K562 (cell line): ENCODE measurements at regions not wholly inside any gene's neighbourhood (a gene's known extent, or its start where the extent isn't known, plus 50 kb on each side); places are given as distances from the start of the nearest gene placed in this dataset.
A peak's percentile ranks its signal among the peaks of the same experiment; 100 is the strongest.

Experiments
- ARID4B ChIP-seq: sonication (generic); formaldehyde crosslinking; IDR thresholded peaks from 2 replicates; pipeline ENCODE4 v1.8.0; 2022; ENCODE audit warnings: mild to moderate bottlenecking, missing genetic modification reagents
- COPS2 ChIP-seq: fragments of 450-650 bp; conservative IDR thresholded peaks from 2 replicates; pipeline ENCODE4 v1.6.1; 2016; ENCODE audit warnings: mild to moderate bottlenecking, moderate library complexity
- DIDO1 ChIP-seq: fragments of 450-650 bp; IDR thresholded peaks from 2 replicates; pipeline ENCODE4 v1.6.1; 2016; ENCODE audit warnings: low read depth, missing biosample characterization, missing genetic modification characterization
- ETV1 ChIP-seq: fragments of 450-650 bp; conservative IDR thresholded peaks from 2 replicates; pipeline ENCODE4 v1.6.1; 2016; ENCODE audit warnings: missing genetic modification characterization, control low read depth, low read depth, missing compliant biosample characterization
- FOXJ2 ChIP-seq: fragments of 200-800 bp; sonication (Bioruptor generic); IDR thresholded peaks from 2 replicates; pipeline ENCODE4 v1.6.1; 2016; ENCODE audit warnings: missing genetic modification characterization, missing compliant biosample characterization
- GTF2F1 ChIP-seq: IDR thresholded peaks from 2 replicates; pipeline ENCODE4 v1.6.1; 2011; ENCODE audit warnings: low read depth, low read length, improper control_type of control experiment
- IRF9 ChIP-seq: fragments of 450-650 bp; IDR thresholded peaks from 2 replicates; pipeline ENCODE4 v1.6.1; 2016; ENCODE audit warnings: missing biosample characterization, missing genetic modification characterization
- JUND ChIP-seq, 2 experiments: IDR thresholded peaks; 2 replicates in 1 of 2; 3 replicates in 1 of 2; pipeline ENCODE4 v1.6.1; 2011; ENCODE audit warnings: borderline replicate concordance in 2 of 2, low read depth in 2 of 2, low read length in 2 of 2, improper control_type of control experiment in 1 of 2, missing biosample characterization in 1 of 2, missing genetic modification characterization in 1 of 2, missing genetic modification reagents in 1 of 2
- NFATC3 ChIP-seq: fragments of 450-650 bp; IDR thresholded peaks from 2 replicates; pipeline ENCODE4 v1.6.1; 2017; ENCODE audit warnings: mild to moderate bottlenecking
- NR0B1 ChIP-seq: fragments of 450-650 bp; IDR thresholded peaks from one replicate; pipeline ENCODE4 v1.6.1; 2018; ENCODE audit warnings: mild to moderate bottlenecking, moderate library complexity; ENCODE audit not compliant: partially characterized antibody
- TAL1 ChIP-seq: fragments of 450-650 bp; IDR thresholded peaks from 2 replicates; pipeline ENCODE4 v1.6.1; 2016; ENCODE audit warnings: mild to moderate bottlenecking
- ZNF174 ChIP-seq: fragments of 250-450 bp; sonication (Bioruptor Pico); IDR thresholded peaks from 2 replicates; pipeline ENCODE4 v1.4.0; 2020; ENCODE audit warnings: mild to moderate bottlenecking
- ZNF589 ChIP-seq: fragments of 200-800 bp; sonication (Bioruptor generic); IDR thresholded peaks from 2 replicates; pipeline ENCODE4 v1.6.1; 2016; ENCODE audit warnings: low read depth, missing genetic modification characterization, missing compliant biosample characterization
- ZNF695 ChIP-seq: fragments of 450-650 bp; formaldehyde crosslinking; IDR thresholded peaks from 2 replicates; pipeline ENCODE4 v1.4.0; 2020; ENCODE audit warnings: mild to moderate bottlenecking, moderate library complexity
- TF ChIP-seq, protein P1 (sequence below): fragments of 450-650 bp; IDR thresholded peaks from 2 replicates; pipeline ENCODE4 v1.6.1; 2017; ENCODE audit warnings: antibody characterized with exemption
- TF ChIP-seq, protein P2 (sequence below): fragments of 250-450 bp; sonication (Bioruptor Pico); IDR thresholded peaks from 2 replicates; pipeline ENCODE4 v1.5.0; 2022; ENCODE audit warnings: mild to moderate bottlenecking

- TF ChIP-seq ARID4B (CRISPR knock-in tag), result no peak
- peak; percentile 99 for TF ChIP-seq IRF9 (tag)
- no peak for TF ChIP-seq ZNF174 (CRISPR knock-in tag)
- 0 out of 2 replicates have a peak, but pooled peaks have one; percentile 19 for TF ChIP-seq ETV1 (tag)
- no peak for TF ChIP-seq COPS2
- TF ChIP-seq NFATC3, result no peak
- no peak for TF ChIP-seq ZNF695 (CRISPR knock-in tag)
- no peak for TF ChIP-seq NR0B1
- TF ChIP-seq FOXJ2 (tag), result no peak
- peak; percentile 92 for TF ChIP-seq JUND (IDR thresholded peaks at IDR 0.05; ENCODE audit: borderline replicate concordance, low read depth, low read length)
- peak; percentile 68; the same call in 1 of the 3 replicates for TF ChIP-seq JUND (tag; IDR thresholded peaks at IDR 0.05; ENCODE audit: borderline replicate concordance, low read depth, low read length)
- TF ChIP-seq, protein P1, sequence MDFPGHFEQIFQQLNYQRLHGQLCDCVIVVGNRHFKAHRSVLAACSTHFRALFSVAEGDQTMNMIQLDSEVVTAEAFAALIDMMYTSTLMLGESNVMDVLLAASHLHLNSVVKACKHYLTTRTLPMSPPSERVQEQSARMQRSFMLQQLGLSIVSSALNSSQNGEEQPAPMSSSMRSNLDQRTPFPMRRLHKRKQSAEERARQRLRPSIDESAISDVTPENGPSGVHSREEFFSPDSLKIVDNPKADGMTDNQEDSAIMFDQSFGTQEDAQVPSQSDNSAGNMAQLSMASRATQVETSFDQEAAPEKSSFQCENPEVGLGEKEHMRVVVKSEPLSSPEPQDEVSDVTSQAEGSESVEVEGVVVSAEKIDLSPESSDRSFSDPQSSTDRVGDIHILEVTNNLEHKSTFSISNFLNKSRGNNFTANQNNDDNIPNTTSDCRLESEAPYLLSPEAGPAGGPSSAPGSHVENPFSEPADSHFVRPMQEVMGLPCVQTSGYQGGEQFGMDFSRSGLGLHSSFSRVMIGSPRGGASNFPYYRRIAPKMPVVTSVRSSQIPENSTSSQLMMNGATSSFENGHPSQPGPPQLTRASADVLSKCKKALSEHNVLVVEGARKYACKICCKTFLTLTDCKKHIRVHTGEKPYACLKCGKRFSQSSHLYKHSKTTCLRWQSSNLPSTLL, result no peak
- TF ChIP-seq TAL1, result peak; percentile 13; the same call in 1 of the 2 replicates
- TF ChIP-seq DIDO1 (tag), result peak; percentile 67
- peak; percentile 19; the same call in 1 of the 2 replicates for TF ChIP-seq ZNF589 (CRISPR knock-in tag)
- no peak for TF ChIP-seq GTF2F1
- TF ChIP-seq, protein P2, sequence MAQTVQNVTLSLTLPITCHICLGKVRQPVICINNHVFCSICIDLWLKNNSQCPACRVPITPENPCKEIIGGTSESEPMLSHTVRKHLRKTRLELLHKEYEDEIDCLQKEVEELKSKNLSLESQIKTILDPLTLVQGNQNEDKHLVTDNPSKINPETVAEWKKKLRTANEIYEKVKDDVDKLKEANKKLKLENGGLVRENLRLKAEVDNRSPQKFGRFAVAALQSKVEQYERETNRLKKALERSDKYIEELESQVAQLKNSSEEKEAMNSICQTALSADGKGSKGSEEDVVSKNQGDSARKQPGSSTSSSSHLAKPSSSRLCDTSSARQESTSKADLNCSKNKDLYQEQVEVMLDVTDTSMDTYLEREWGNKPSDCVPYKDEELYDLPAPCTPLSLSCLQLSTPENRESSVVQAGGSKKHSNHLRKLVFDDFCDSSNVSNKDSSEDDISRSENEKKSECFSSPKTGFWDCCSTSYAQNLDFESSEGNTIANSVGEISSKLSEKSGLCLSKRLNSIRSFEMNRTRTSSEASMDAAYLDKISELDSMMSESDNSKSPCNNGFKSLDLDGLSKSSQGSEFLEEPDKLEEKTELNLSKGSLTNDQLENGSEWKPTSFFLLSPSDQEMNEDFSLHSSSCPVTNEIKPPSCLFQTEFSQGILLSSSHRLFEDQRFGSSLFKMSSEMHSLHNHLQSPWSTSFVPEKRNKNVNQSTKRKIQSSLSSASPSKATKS (CRISPR knock-in tag), result no peak
Observed at GRCh38 chr12:46557539-46558373, 185.2 kb upstream of the SLC38A2 start (continued).
